B cell (primary cell): ENCODE measurements at regions not wholly inside any gene's neighbourhood (a gene's known extent, or its start where the extent isn't known, plus 50 kb on each side); places are given as distances from the start of the nearest gene placed in this dataset.

Experiments
- ATAC-seq: fragments of 200-7000 bp; cut with Tn5 transposase; one replicate; pipeline ENCODE4 v1.10.0; 2021; ENCODE audit warnings: low read depth, mild to moderate bottlenecking, moderate number of reproducible peaks, moderate library complexity
- CTCF ChIA-PET: fragments of 350-600 bp; sonication (Branson Sonifier 250); formaldehyde crosslinking; loops from one replicate; lab custom pipeline; 2021; ENCODE audit warnings: antibody characterized with exemption, inconsistent platforms; lab: Charles Lee
- POLR2A ChIA-PET: fragments of 350-600 bp; sonication (Branson Sonifier 250); formaldehyde crosslinking; loops from one replicate; lab custom pipeline; 2021; ENCODE audit warnings: antibody characterized with exemption; lab: Charles Lee
- DNase-seq: peaks from one replicate; pipeline ENCODE4 v3.0.0; 2013
- H2AFZ ChIP-seq: 2 replicates; pipeline ENCODE4 v1.6.1; 2012; ENCODE audit warnings: mild to moderate bottlenecking, low read depth, low read length; ENCODE audit not compliant: insufficient read depth, poor library complexity, severe bottlenecking
- H3K27ac ChIP-seq, 2 donors: 1 replicate in 1 of 2; 2 replicates in 1 of 2; pipeline ENCODE4 v1.5.1; 2012 to 2013; ENCODE audit warnings: low read length in 2 of 2, mild to moderate bottlenecking in 2 of 2, moderate library complexity in 1 of 2
- H3K27me3 ChIP-seq, 4 experiments: fragments of 200-600 bp in 1 of 4; sonication (generic) in 1 of 4; replicated peaks in 1 of 4; 1 replicate in 2 of 4; 2 replicates in 2 of 4; pipeline versions ENCODE4 v1.6.1 to v1.7.0; 2013 to 2016; ENCODE audit warnings: low read length in 3 of 4, mild to moderate bottlenecking in 2 of 4, mixed read lengths in 1 of 4, moderate library complexity in 1 of 4; ENCODE audit not compliant: insufficient read depth in 4 of 4, control insufficient read depth in 3 of 4; ENCODE audit errors: control extremely low read depth in 1 of 4
- H3K36me3 ChIP-seq, 2 experiments: replicated peaks in 1 of 2; 1 replicate in 1 of 2; 2 replicates in 1 of 2; pipeline versions ENCODE4 v1.6.1 to v1.7.1; 2013; ENCODE audit warnings: low read length in 1 of 2; ENCODE audit not compliant: insufficient read depth in 2 of 2, control insufficient read depth in 1 of 2; ENCODE audit errors: control extremely low read depth in 1 of 2, extremely low read depth in 1 of 2
- H3K4me1 ChIP-seq, 2 donors: fragments of 200-600 bp in 1 of 2; sonication (generic) in 1 of 2; 1 replicate in 1 of 2; 2 replicates in 1 of 2; pipeline versions ENCODE4 v1.5.1 to v1.6.1; 2013 to 2017; ENCODE audit warnings: low read length in 2 of 2; ENCODE audit not compliant: control insufficient read depth in 2 of 2, insufficient read depth in 2 of 2
- H3K4me2 ChIP-seq: replicated peaks from 2 replicates; pipeline ENCODE3; 2012; ENCODE audit warnings: mild to moderate bottlenecking, low read depth, low read length; ENCODE audit not compliant: poor library complexity, severe bottlenecking
- H3K4me3 ChIP-seq, 5 experiments: fragments of 200-600 bp in 1 of 5; sonication (generic) in 1 of 5; 1 replicate in 3 of 5; 2 replicates in 2 of 5; pipeline versions ENCODE4 v1.5.1 to v1.7.0; 2011 to 2016; ENCODE audit warnings: low read length in 4 of 5, mild to moderate bottlenecking in 4 of 5, low read depth in 2 of 5, control low read depth in 1 of 5, moderate library complexity in 1 of 5; ENCODE audit not compliant: insufficient read depth in 1 of 5; ENCODE audit errors: control extremely low read depth in 1 of 5, extremely low read depth in 1 of 5
- H3K79me2 ChIP-seq: fragments of 200-600 bp; sonication (generic); one replicate; pipeline ENCODE4 v1.6.0; 2016; ENCODE audit warnings: low read length; ENCODE audit not compliant: control insufficient read depth, insufficient read depth
- H3K9ac ChIP-seq: fragments of 200-600 bp; sonication (generic); 2 replicates; pipeline ENCODE4 v1.6.1; 2017; ENCODE audit warnings: mild to moderate bottlenecking, low read length, moderate library complexity
- H3K9me3 ChIP-seq, 3 donors: one replicate each; pipeline versions ENCODE4 v1.6.1 to v1.7.1; 2013; ENCODE audit warnings: low read length in 2 of 3; ENCODE audit not compliant: control insufficient read depth in 2 of 3, insufficient read depth in 1 of 3; ENCODE audit errors: control extremely low read depth in 1 of 3
- H4K20me1 ChIP-seq: 2 replicates; pipeline ENCODE4 v1.6.0; 2012; ENCODE audit warnings: mild to moderate bottlenecking, low read length; ENCODE audit not compliant: insufficient read depth, control insufficient read depth, poor library complexity, severe bottlenecking
- H3K27ac Mint-ChIP-seq: one replicate; pipeline ENCODE4 v1.8.0; 2021; ENCODE audit warnings: mixed read lengths
- H3K27me3 Mint-ChIP-seq: one replicate; pipeline ENCODE4 v1.8.0; 2021; ENCODE audit warnings: mixed read lengths
- H3K4me1 Mint-ChIP-seq: one replicate; pipeline ENCODE4 v1.8.0; 2021; ENCODE audit warnings: mixed read lengths
- H3K4me3 Mint-ChIP-seq: one replicate; pipeline ENCODE4 v1.8.0; 2021; ENCODE audit warnings: mixed read lengths
- H3K9me3 Mint-ChIP-seq: one replicate; pipeline ENCODE4 v1.8.0; 2022; ENCODE audit warnings: mixed read lengths; ENCODE audit not compliant: insufficient read depth
- CTCF ChIP-seq: fragments of 200-600 bp; IDR thresholded peaks from one replicate; pipeline ENCODE4 v1.8.0; 2022; ENCODE audit warnings: antibody characterized with exemption, mild to moderate bottlenecking
- EZH2 ChIP-seq: IDR thresholded peaks from 2 replicates; pipeline ENCODE4 v1.6.1; 2012; ENCODE audit warnings: borderline replicate concordance, low read depth, mild to moderate bottlenecking, moderate library complexity, low read length; ENCODE audit not compliant: insufficient read depth, poor library complexity, severe bottlenecking
- WGBS: methylation state at CpG from one replicate; pipeline ENCODE4 v1.1.5; 2013; ENCODE audit warnings: missing lambda C conversion rate; ENCODE audit not compliant: insufficient coverage; 5-methylcytosine and 5-hydroxymethylcytosine counted together
- intact Hi-C: fragments of 100-400 bp; cut with micrococcal nuclease; formaldehyde crosslinking; loops from one replicate; pipeline ENCODE4 v1.10.0; 2022

GRCh38 chr12:116628989-116629388 lies 69.8 kb downstream of the MAP1LC3B2 start:
- Histone ChIP-seq H2AFZ (no peak overlapping the region), H3K4me1 (no peaks in the 10 kb centered on the region), H3K36me3 (no peaks in the 10 kb centered on the region), H3K4me2 (no peak overlapping the region), H3K79me2 (no peaks in the 10 kb centered on the region), H3K9me3 (peaks cover 0 to 4% (median 0%) of the 10 kb centered on the region in 3 donors), H3K4me3 (no peak overlapping the region), H3K27ac (no peak overlapping the region), H3K27me3 (peaks cover 0 to 5% (median 3%) of the 10 kb centered on the region in 4 experiments), H4K20me1 (no peaks in the 10 kb centered on the region), H3K9ac (no peak overlapping the region)
- H3K4me1 Mint-ChIP-seq = no peaks in the 10 kb centered on the region
- no peak overlapping the region for H3K4me3 Mint-ChIP-seq
- TF ChIP-seq EZH2 (no peak), CTCF (no peak)
- ATAC-seq = no peak
- POLR2A ChIA-PET = no interaction called here
- no peaks in the 10 kb centered on the region for H3K9me3 Mint-ChIP-seq
- H3K27me3 Mint-ChIP-seq = peaks cover 37% of the 10 kb centered on the region
- DNase-seq = no peak
- CTCF ChIA-PET = no interaction called here
- intact Hi-C loops = no loop called here
- H3K27ac Mint-ChIP-seq = no peak overlapping the region
- WGBS = no CpG with 5 or more reads among the region's 1 CpG

- peaks cover 0 to 5% (median 2%) of the 10 kb centered on the region in 4 experiments for H3K27me3 ChIP-seq
- no peaks in the 10 kb centered on the region for H3K4me1 ChIP-seq
- 95% methylated on average over 8 of the region's 10 CpGs for WGBS
- peaks cover 0 to 9% (median 0%) of the 10 kb centered on the region in 3 donors for H3K9me3 ChIP-seq
- POLR2A ChIA-PET = no interaction called here
- Mint-ChIP-seq H3K4me1 (no peaks in the 10 kb centered on the region), H3K9me3 (no peaks in the 10 kb centered on the region), H3K27me3 (peaks cover 33% of the 10 kb centered on the region), H3K27ac (no peak overlapping the region), H3K4me3 (no peak overlapping the region)
- H3K9ac ChIP-seq = no peak overlapping the region
- no peak overlapping the region for H3K4me2 ChIP-seq
- H3K36me3 ChIP-seq = no peaks in the 10 kb centered on the region
- TF ChIP-seq CTCF (no peak), EZH2 (no peak)
- intact Hi-C loops = no loop called here
- CTCF ChIA-PET = no interaction called here
- H2AFZ ChIP-seq = no peak overlapping the region
- no peak overlapping the region for H3K27ac ChIP-seq
- ATAC-seq = no peak
- no peaks in the 10 kb centered on the region for H3K79me2 ChIP-seq
- DNase-seq = no peak
- no peak overlapping the region for H3K4me3 ChIP-seq
- no peaks in the 10 kb centered on the region for H4K20me1 ChIP-seq
Observed at GRCh38 chr12:116628450-116628793, 69.2 kb downstream of the MAP1LC3B2 start.
